Central memory CD8-positive, alpha-beta T cell (primary cell): ENCODE measurements at regions not wholly inside any gene's neighbourhood (a gene's known extent, or its start where the extent isn't known, plus 50 kb on each side); places are given as distances from the start of the nearest gene placed in this dataset.
A peak's percentile ranks its signal among the peaks of the same experiment; 100 is the strongest.

Source experiments
- ATAC-seq: fragments of 150-1000 bp; cut with Tn5 transposase; replicated peaks from 2 replicates; pipeline ENCODE4 v1.10.0; 2022; ENCODE audit warnings: mild to moderate bottlenecking, moderate FRiP score, moderate number of reproducible peaks; ENCODE audit not compliant: poor library complexity, severe bottlenecking; ENCODE audit errors: extremely low read depth
- DNase-seq, 2 donors: peaks; one replicate each; pipeline ENCODE4 v3.0.0; 2021; ENCODE audit warnings: low spot score in 2 of 2
- H3K27ac Mint-ChIP-seq: one replicate; pipeline ENCODE4 v1.8.0; 2022; ENCODE audit warnings: low read depth, mild to moderate bottlenecking, moderate library complexity, mixed read lengths
- H3K27me3 Mint-ChIP-seq: one replicate; pipeline ENCODE4 v1.8.0; 2022; ENCODE audit warnings: mixed read lengths
- H3K36me3 Mint-ChIP-seq: one replicate; pipeline ENCODE4 v1.8.0; 2022; ENCODE audit warnings: mild to moderate bottlenecking, moderate library complexity, mixed read lengths; ENCODE audit not compliant: insufficient read depth
- H3K4me1 Mint-ChIP-seq: one replicate; pipeline ENCODE4 v1.8.0; 2022; ENCODE audit warnings: mixed read lengths
- H3K4me3 Mint-ChIP-seq: one replicate; pipeline ENCODE4 v1.8.0; 2022; ENCODE audit warnings: mild to moderate bottlenecking, moderate library complexity, mixed read lengths
- H3K9me3 Mint-ChIP-seq: one replicate; pipeline ENCODE4 v1.8.0; 2022; ENCODE audit warnings: mixed read lengths

- H3K27ac Mint-ChIP-seq: no peak overlapping the region
- ATAC-seq: no peak
Observed at GRCh38 chr12:98456576-98457573, 58.5 kb upstream of the TMPO start.

GRCh38 chr12:98464190-98464589, 51.2 kb upstream of the TMPO start:
- ATAC-seq: no peak
- Mint-ChIP-seq H3K4me1 (peaks cover 4% of the 10 kb centered on the region), H3K4me3 (no peak overlapping the region), H3K36me3 (no peaks in the 10 kb centered on the region), H3K9me3 (no peaks in the 10 kb centered on the region), H3K27ac (no peak overlapping the region), H3K27me3 (no peaks in the 10 kb centered on the region)
- no peak for DNase-seq

More at GRCh38 chr12:98456576-98457573, 58.5 kb upstream of the TMPO start:
- Mint-ChIP-seq H3K36me3 (no peaks in the 10 kb centered on the region), H3K9me3 (no peaks in the 10 kb centered on the region), H3K27me3 (peaks cover 37% of the 10 kb centered on the region), H3K4me1 (peaks cover 5% of the 10 kb centered on the region), H3K4me3 (peak overlapping the region; percentile 41)
- no peak for DNase-seq

DNA sequence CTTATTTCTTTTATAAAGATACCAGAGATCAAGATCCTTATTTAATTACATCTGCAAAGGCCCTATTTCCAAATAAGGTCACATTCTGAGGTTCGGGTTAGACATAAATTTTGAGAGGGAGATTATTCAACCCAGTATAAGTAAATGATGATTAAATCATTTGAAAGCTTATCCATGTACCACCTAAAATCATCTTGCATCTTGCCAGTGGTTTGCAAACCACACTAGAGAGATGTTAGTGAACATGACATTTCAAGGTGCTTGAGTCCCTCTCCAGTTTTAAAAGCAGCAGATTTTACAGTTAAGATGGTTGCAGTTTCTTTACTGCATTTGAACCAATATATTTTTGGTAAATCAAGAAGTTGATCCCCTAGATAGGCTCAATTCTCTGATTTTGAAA, 49.9 kb upstream of the TMPO start:
- Mint-ChIP-seq H3K27ac (no peak overlapping the region), H3K4me3 (no peak overlapping the region), H3K4me1 (peaks cover 4% of the 10 kb centered on the region), H3K9me3 (no peaks in the 10 kb centered on the region), H3K27me3 (no peaks in the 10 kb centered on the region), H3K36me3 (no peaks in the 10 kb centered on the region)
- no peak for DNase-seq
- no peak for ATAC-seq
